Neuronal stem cell (in vitro differentiated cells): ENCODE measurements at regions not wholly inside any gene's neighbourhood (a gene's known extent, or its start where the extent isn't known, plus 50 kb on each side); places are given as distances from the start of the nearest gene placed in this dataset.

Source experiments
- DNase-seq: peaks from one replicate; pipeline ENCODE4 v3.0.0-alpha.2; 2013; ENCODE audit warnings: low spot score
- H2AFZ ChIP-seq: one replicate; pipeline ENCODE4 v1.6.1; 2013; ENCODE audit warnings: mild to moderate bottlenecking, low read length, inconsistent platforms
- H2AK5ac ChIP-seq: 2 replicates; pipeline ENCODE4 v1.6.1; 2013; ENCODE audit warnings: low read depth, mild to moderate bottlenecking, inconsistent platforms, low read length, moderate library complexity, mixed read lengths
- H2BK120ac ChIP-seq: 2 replicates; pipeline ENCODE4 v1.6.1; 2013; ENCODE audit warnings: low read depth, mild to moderate bottlenecking, inconsistent platforms, low read length, moderate library complexity, mixed read lengths
- H2BK12ac ChIP-seq: one replicate; pipeline ENCODE4 v1.6.1; 2013; ENCODE audit warnings: low read length, inconsistent platforms
- H2BK15ac ChIP-seq: 2 replicates; pipeline ENCODE4 v1.6.1; 2013; ENCODE audit warnings: mild to moderate bottlenecking, low read length, inconsistent platforms, mixed read lengths
- H2BK5ac ChIP-seq: one replicate; pipeline ENCODE4 v1.6.1; 2013; ENCODE audit warnings: inconsistent platforms, mild to moderate bottlenecking, low read length, moderate library complexity
- H3K14ac ChIP-seq: one replicate; pipeline ENCODE4 v1.6.1; 2013; ENCODE audit warnings: low read length, inconsistent platforms
- H3K18ac ChIP-seq: 2 replicates; pipeline ENCODE4 v1.6.1; 2013; ENCODE audit warnings: low read length, inconsistent platforms
- H3K23ac ChIP-seq: 2 replicates; pipeline ENCODE4 v1.6.1; 2013; ENCODE audit warnings: low read depth, mild to moderate bottlenecking, mixed read lengths, low read length, inconsistent platforms; ENCODE audit not compliant: poor library complexity
- H3K27ac ChIP-seq: replicated peaks from 3 replicates; pipeline ENCODE4 v1.5.1; 2013; ENCODE audit warnings: low read length, inconsistent platforms
- H3K27me3 ChIP-seq, 3 experiments: 2 replicates each; pipeline ENCODE4 v1.6.1; 2013; ENCODE audit warnings: low read length in 3 of 3, mild to moderate bottlenecking in 2 of 3, inconsistent platforms in 1 of 3, low read depth in 1 of 3, mixed read lengths in 1 of 3, moderate library complexity in 1 of 3; ENCODE audit not compliant: control insufficient read depth in 3 of 3, insufficient read depth in 3 of 3
- H3K36me3 ChIP-seq, 2 donors: replicated peaks in 1 of 2; 2 replicates each; pipeline ENCODE4 v1.6.1; 2013; ENCODE audit warnings: low read length in 2 of 2; ENCODE audit not compliant: control insufficient read depth in 2 of 2, insufficient read depth in 2 of 2
- H3K4ac ChIP-seq: 2 replicates; pipeline ENCODE4 v1.6.1; 2013; ENCODE audit warnings: inconsistent platforms, mild to moderate bottlenecking, low read length, moderate library complexity
- H3K4me1 ChIP-seq, 2 donors: 1 replicate in 1 of 2; 2 replicates in 1 of 2; pipeline ENCODE4 v1.6.1; 2013; ENCODE audit warnings: low read length in 2 of 2, low read depth in 1 of 2; ENCODE audit not compliant: control insufficient read depth in 2 of 2, insufficient read depth in 1 of 2
- H3K4me2 ChIP-seq: one replicate; pipeline ENCODE4 v1.6.1; 2013; ENCODE audit warnings: mild to moderate bottlenecking, low read length, inconsistent platforms; ENCODE audit not compliant: insufficient read depth, poor library complexity, severe bottlenecking
- H3K4me3 ChIP-seq, 2 donors: 2 replicates each; pipeline ENCODE4 v1.5.1; 2013; ENCODE audit warnings: low read length in 2 of 2, mild to moderate bottlenecking in 2 of 2, inconsistent platforms in 1 of 2, moderate library complexity in 1 of 2
- H3K79me1 ChIP-seq: one replicate; pipeline ENCODE4 v1.6.1; 2013; ENCODE audit warnings: low read depth, mild to moderate bottlenecking, inconsistent platforms, low read length, moderate library complexity
- H3K9ac ChIP-seq: one replicate; pipeline ENCODE4 v1.6.1; 2013; ENCODE audit warnings: mild to moderate bottlenecking, low read depth, low read length, inconsistent platforms; ENCODE audit not compliant: poor library complexity
- H3K9me3 ChIP-seq, 2 donors: replicated peaks in 1 of 2; 2 replicates each; pipeline versions ENCODE3 to v1.6.1; 2013; ENCODE audit warnings: low read length in 2 of 2, mild to moderate bottlenecking in 2 of 2, inconsistent platforms in 1 of 2, low read depth in 1 of 2, mixed read lengths in 1 of 2, moderate library complexity in 1 of 2; ENCODE audit not compliant: control insufficient read depth in 2 of 2, insufficient read depth in 1 of 2
- H4K8ac ChIP-seq: one replicate; pipeline ENCODE4 v1.6.1; 2013; ENCODE audit warnings: low read depth, mild to moderate bottlenecking, inconsistent platforms, low read length, moderate library complexity
- H4K91ac ChIP-seq: one replicate; pipeline ENCODE4 v1.6.1; 2013; ENCODE audit warnings: low read length, low read depth, mild to moderate bottlenecking, inconsistent platforms; ENCODE audit not compliant: poor library complexity
- WGBS, 2 donors: extraction: QIAGEN DNeasy Blood & Tissue Kit; methylation state at CpG; one replicate each; pipeline ENCODE4 v1.1.7; 2013; ENCODE audit warnings: missing lambda C conversion rate in 2 of 2, mixed read lengths in 1 of 2; ENCODE audit not compliant: insufficient read length in 2 of 2, insufficient replicate concordance in 1 of 2; ENCODE audit errors: extremely low coverage in 2 of 2; 5-methylcytosine and 5-hydroxymethylcytosine counted together

DNA sequence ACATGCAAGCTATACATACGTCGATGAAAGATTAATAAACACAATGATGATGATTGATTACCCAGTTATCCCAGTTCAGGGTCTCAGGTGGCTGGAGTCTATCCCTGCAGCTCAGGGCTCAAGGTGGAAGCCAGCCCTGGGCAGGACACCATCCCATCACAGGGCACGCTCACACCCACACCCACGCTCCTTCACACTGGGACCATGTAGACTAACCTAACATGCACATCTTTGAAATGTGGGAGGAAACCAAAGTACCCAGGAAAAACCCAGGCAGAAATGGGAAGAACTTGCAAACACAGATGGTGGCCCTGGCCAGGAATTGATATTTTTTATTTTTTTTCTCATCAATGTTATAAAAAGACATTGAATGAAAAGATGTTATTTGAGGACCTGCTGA, 151.4 kb upstream of the MCTP2 start:
- no peak overlapping the region for H4K8ac ChIP-seq
- H3K23ac ChIP-seq, result no peak overlapping the region
- H4K91ac ChIP-seq, result no peak overlapping the region
- no peak overlapping the region for H3K14ac ChIP-seq
- no peaks in the 10 kb centered on the region for H3K36me3 ChIP-seq
- H2BK120ac ChIP-seq, result no peak overlapping the region
- no peak overlapping the region for H3K4ac ChIP-seq
- no peak for DNase-seq
- no peaks in the 10 kb centered on the region for H3K9me3 ChIP-seq
- no peak overlapping the region for H3K4me2 ChIP-seq
- no peak overlapping the region for H3K4me3 ChIP-seq
- H2AFZ ChIP-seq, result no peak overlapping the region
- H3K27ac ChIP-seq, result no peak overlapping the region
- no peaks in the 10 kb centered on the region for H3K27me3 ChIP-seq
- H3K4me1 ChIP-seq, result peaks cover 0 to 2% of the 10 kb centered on the region in 2 donors
- no peak overlapping the region for H2AK5ac ChIP-seq
- no CpG with 5 or more reads among the region's 4 CpGs for WGBS, 2 donors
- H3K18ac ChIP-seq, result no peak overlapping the region
- H3K79me1 ChIP-seq, result no peaks in the 10 kb centered on the region
- no peak overlapping the region for H2BK15ac ChIP-seq
- H2BK12ac ChIP-seq, result no peak overlapping the region
- H3K9ac ChIP-seq, result no peak overlapping the region
- no peak overlapping the region for H2BK5ac ChIP-seq

GRCh38 chr15:94079459-94079858, 151.9 kb upstream of the MCTP2 start:
- Histone ChIP-seq H3K4ac (no peak overlapping the region), H3K9me3 (no peaks in the 10 kb centered on the region), H3K79me1 (no peaks in the 10 kb centered on the region), H2BK120ac (no peak overlapping the region), H2AFZ (no peak overlapping the region), H3K36me3 (no peaks in the 10 kb centered on the region), H2BK5ac (no peak overlapping the region), H3K14ac (no peak overlapping the region), H4K8ac (no peak overlapping the region), H3K9ac (no peak overlapping the region), H3K23ac (no peak overlapping the region), H2BK15ac (no peak overlapping the region), H2AK5ac (no peak overlapping the region), H3K27ac (no peak overlapping the region), H3K4me3 (no peak overlapping the region), H3K18ac (no peak overlapping the region), H3K4me2 (no peak overlapping the region), H4K91ac (no peak overlapping the region), H3K4me1 (peaks cover 0 to 2% of the 10 kb centered on the region in 2 donors), H2BK12ac (no peak overlapping the region), H3K27me3 (no peaks in the 10 kb centered on the region)
- WGBS, 2 donors, result no CpG with 5 or more reads among the region's 4 CpGs
- no peak for DNase-seq

GRCh38 chr15:94077938-94078337, 153.4 kb upstream of the MCTP2 start:
- no peak overlapping the region for H3K27ac ChIP-seq
- no peak overlapping the region for H2BK15ac ChIP-seq
- H3K18ac ChIP-seq, result no peak overlapping the region
- no peak overlapping the region for H2BK120ac ChIP-seq
- H4K91ac ChIP-seq, result no peak overlapping the region
- no peaks in the 10 kb centered on the region for H3K36me3 ChIP-seq
- no peak overlapping the region for H3K4me3 ChIP-seq
- no peak overlapping the region for H3K14ac ChIP-seq
- no peaks in the 10 kb centered on the region for H3K27me3 ChIP-seq
- H2AK5ac ChIP-seq, result no peak overlapping the region
- peaks cover 0 to 2% of the 10 kb centered on the region in 2 donors for H3K4me1 ChIP-seq
- H3K4ac ChIP-seq, result no peak overlapping the region
- no peak overlapping the region for H2BK5ac ChIP-seq
- no peak overlapping the region for H3K4me2 ChIP-seq
- no peak for DNase-seq
- H3K23ac ChIP-seq, result no peak overlapping the region
- no peaks in the 10 kb centered on the region for H3K79me1 ChIP-seq
- WGBS, 2 donors, result no CpG with 5 or more reads among the region's 2 CpGs
- no peak overlapping the region for H4K8ac ChIP-seq
- H3K9me3 ChIP-seq, result no peaks in the 10 kb centered on the region
- no peak overlapping the region for H2BK12ac ChIP-seq
- H3K9ac ChIP-seq, result no peak overlapping the region
- H2AFZ ChIP-seq, result no peak overlapping the region

- Histone ChIP-seq H2BK5ac (no peak overlapping the region), H3K27me3 (no peaks in the 10 kb centered on the region), H3K4me2 (no peak overlapping the region), H3K18ac (no peak overlapping the region), H3K9me3 (no peaks in the 10 kb centered on the region), H3K4ac (no peak overlapping the region), H4K91ac (no peak overlapping the region), H4K8ac (no peak overlapping the region), H2BK120ac (no peak overlapping the region), H2BK15ac (no peak overlapping the region), H3K14ac (no peak overlapping the region), H2BK12ac (no peak overlapping the region), H3K4me3 (no peak overlapping the region), H3K27ac (no peak overlapping the region), H3K23ac (no peak overlapping the region), H3K79me1 (no peaks in the 10 kb centered on the region), H3K4me1 (peaks cover 0 to 3% of the 10 kb centered on the region in 2 donors), H3K36me3 (no peaks in the 10 kb centered on the region), H2AFZ (peak overlapping the region; percentile 8), H3K9ac (no peak overlapping the region), H2AK5ac (no peak overlapping the region)
- DNase-seq, result no peak
- no CpG with 5 or more reads among the region's 9 CpGs for WGBS, 2 donors
Measured at GRCh38 chr15:94075349-94075748, 156.0 kb upstream of the MCTP2 start.
